ENCODE measurements at regions not wholly inside any gene's neighbourhood (a gene's known extent, or its start where the extent isn't known, plus 50 kb on each side); places are given as distances from the start of the nearest gene placed in this dataset.
"Not testable (repeated sequence)": the region's sequence is repeated elsewhere in the genome, so short reads cannot be mapped to it uniquely, and the experiment has no call there.

- in situ Hi-C loops (cut with HindIII; ENCODE audit: low sequenced_read_pairs): no loop called here
Observed at GRCh38 chr12:107361970-107362369, 268.6 kb upstream of the CRY1 start.

- in situ Hi-C loops (cut with HindIII; ENCODE audit: low sequenced_read_pairs): no loop called here
Observed at GRCh38 chr12:107362960-107363359, 269.6 kb upstream of the CRY1 start.

- in situ Hi-C loops (cut with HindIII; ENCODE audit: low sequenced_read_pairs): no loop called here
Observed at GRCh38 chr12:107364875-107365518, 271.6 kb upstream of the CRY1 start.

- in situ Hi-C loops (cut with HindIII; ENCODE audit: low sequenced_read_pairs): no loop called here
Observed at GRCh38 chr12:107365703-107366102, 272.4 kb upstream of the CRY1 start.

- in situ Hi-C loops (cut with HindIII; ENCODE audit: low sequenced_read_pairs): no loop called here
Observed at GRCh38 chr12:107366322-107366721, 273.0 kb upstream of the CRY1 start.

- in situ Hi-C loops (cut with HindIII; ENCODE audit: low sequenced_read_pairs): no loop called here
Observed at GRCh38 chr12:107368586-107368985, 275.2 kb upstream of the CRY1 start.

- in situ Hi-C loops (cut with HindIII; ENCODE audit: low sequenced_read_pairs): no loop called here
Observed at GRCh38 chr12:107369006-107369405, 275.7 kb upstream of the CRY1 start.

GRCh38 chr12:107369679-107370078 lies 276.3 kb upstream of the CRY1 start:
- in situ Hi-C loops (cut with HindIII; ENCODE audit: low sequenced_read_pairs): loop anchor here (5.0 kb wide), 2 partner anchors 32 to 53 kb away; no protein-coding TSS in a partner anchor

GRCh38 chr12:107372229-107372658 lies 278.9 kb upstream of the CRY1 start:
- in situ Hi-C loops (cut with HindIII; ENCODE audit: low sequenced_read_pairs): loop anchor here (5.0 kb wide), 2 partner anchors 35 to 50 kb away; no protein-coding TSS in a partner anchor

GRCh38 chr12:107373238-107373809 lies 280.0 kb upstream of the CRY1 start:
- in situ Hi-C loops (cut with HindIII; ENCODE audit: low sequenced_read_pairs): loop anchor here (5.0 kb wide), 2 partner anchors 36 to 49 kb away; no protein-coding TSS in a partner anchor

GRCh38 chr12:107374161-107374840 lies 281.0 kb upstream of the CRY1 start:
- in situ Hi-C loops (cut with HindIII; ENCODE audit: low sequenced_read_pairs): loop anchor here (5.0 kb wide), 2 partner anchors 37 to 48 kb away; no protein-coding TSS in a partner anchor

- in situ Hi-C loops (cut with HindIII; ENCODE audit: low sequenced_read_pairs): no loop called here
Observed at GRCh38 chr12:107375231-107375630, 281.9 kb upstream of the CRY1 start.

GRCh38 chr12:107377596-107378385 lies 284.4 kb upstream of the CRY1 start:
- in situ Hi-C loops (cut with HindIII; ENCODE audit: low sequenced_read_pairs): no loop called here

- in situ Hi-C loops (cut with HindIII; ENCODE audit: low sequenced_read_pairs): no loop called here
Observed at GRCh38 chr12:107378609-107379008, 285.3 kb upstream of the CRY1 start.

- in situ Hi-C loops (cut with HindIII; ENCODE audit: low sequenced_read_pairs): not testable (repeated sequence)
Observed at GRCh38 chr12:107379142-107379851, 285.9 kb upstream of the CRY1 start.

- in situ Hi-C loops (cut with HindIII; ENCODE audit: low sequenced_read_pairs): no loop called here
Observed at GRCh38 chr12:107379852-107380567, 286.7 kb upstream of the CRY1 start.

GRCh38 chr12:107384645-107385044 lies 291.3 kb upstream of the CRY1 start:
- in situ Hi-C loops (cut with HindIII; ENCODE audit: low sequenced_read_pairs): no loop called here

GRCh38 chr12:107385509-107385908 lies 292.2 kb upstream of the CRY1 start:
- in situ Hi-C loops (cut with HindIII; ENCODE audit: low sequenced_read_pairs): no loop called here

- in situ Hi-C loops (cut with HindIII; ENCODE audit: low sequenced_read_pairs): no loop called here
Observed at GRCh38 chr12:107386569-107386968, 293.2 kb upstream of the CRY1 start.

GRCh38 chr12:107388263-107388662 lies 294.9 kb upstream of the CRY1 start:
- in situ Hi-C loops (cut with HindIII; ENCODE audit: low sequenced_read_pairs): no loop called here

Measured in endothelial cell of hepatic sinusoid (primary cell).